HepG2 (cell line): ENCODE measurements at regions not wholly inside any gene's neighbourhood (a gene's known extent, or its start where the extent isn't known, plus 50 kb on each side); places are given as distances from the start of the nearest gene placed in this dataset.

Experiments used
- KAT7 ChIP-seq: IDR thresholded peaks from 2 replicates; pipeline ENCODE4 v1.6.1; 2018; ENCODE audit warnings: borderline replicate concordance, missing compliant biosample characterization
- KDM1A ChIP-seq: IDR thresholded peaks from 2 replicates; pipeline ENCODE4 v1.6.1; 2016; ENCODE audit warnings: missing compliant biosample characterization
- MAX ChIP-seq: IDR thresholded peaks from 2 replicates; pipeline ENCODE4 v1.6.1; 2012; ENCODE audit warnings: inconsistent platforms
- MXI1 ChIP-seq: IDR thresholded peaks from 3 replicates; pipeline ENCODE4 v1.6.1; 2012; ENCODE audit warnings: low read depth, low read length, inconsistent platforms, borderline replicate concordance

- TF ChIP-seq MAX, result no peak
- no peak for TF ChIP-seq KAT7 (CRISPR knock-in tag)
- no peak for TF ChIP-seq MXI1
- TF ChIP-seq KDM1A (CRISPR knock-in tag), result no peak
These were observed 1006.3 kb downstream of the SORCS3 start for GRCh38 chr10:105647354-105647753.
